ENCODE measurements at regions not wholly inside any gene's neighbourhood (a gene's known extent, or its start where the extent isn't known, plus 50 kb on each side); places are given as distances from the start of the nearest gene placed in this dataset.

DNA sequence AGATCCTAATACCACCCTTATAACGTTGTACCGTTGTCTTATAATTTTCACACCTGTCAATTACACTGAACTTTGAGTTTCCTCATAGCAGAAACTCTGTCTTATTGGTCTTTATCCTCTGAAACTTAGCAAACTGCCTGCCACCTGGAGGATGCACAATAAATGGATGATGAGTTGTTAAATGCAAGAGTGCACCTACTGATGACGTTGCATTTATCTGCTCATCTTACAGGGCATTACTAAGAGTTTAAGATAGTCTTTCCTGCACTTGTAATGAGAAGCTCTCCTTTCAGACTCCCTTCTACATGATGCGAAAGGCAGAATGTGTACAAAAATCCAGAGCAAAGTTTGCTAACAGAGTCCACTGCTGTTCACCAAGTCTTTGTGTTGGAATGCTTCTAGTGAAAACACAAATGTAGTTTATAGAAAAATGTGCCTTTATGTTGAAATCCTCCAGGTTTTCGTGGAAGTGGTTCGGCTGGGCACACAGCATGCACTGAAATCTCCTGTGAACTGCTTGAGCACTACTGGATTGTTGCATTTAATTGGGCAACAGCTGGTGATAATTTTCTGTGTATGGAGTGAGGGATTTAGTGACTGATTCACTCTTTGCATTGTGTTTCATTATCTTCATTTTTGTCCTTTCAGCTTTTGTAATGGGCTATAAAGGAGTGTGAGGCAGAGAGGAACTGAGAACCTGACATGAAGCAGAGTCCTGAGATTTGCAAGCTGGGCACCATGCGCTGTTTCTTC lies 665.8 kb upstream of the ID2 start:
- DNase-seq (ENCODE audit: low read depth), result no peak

DNA sequence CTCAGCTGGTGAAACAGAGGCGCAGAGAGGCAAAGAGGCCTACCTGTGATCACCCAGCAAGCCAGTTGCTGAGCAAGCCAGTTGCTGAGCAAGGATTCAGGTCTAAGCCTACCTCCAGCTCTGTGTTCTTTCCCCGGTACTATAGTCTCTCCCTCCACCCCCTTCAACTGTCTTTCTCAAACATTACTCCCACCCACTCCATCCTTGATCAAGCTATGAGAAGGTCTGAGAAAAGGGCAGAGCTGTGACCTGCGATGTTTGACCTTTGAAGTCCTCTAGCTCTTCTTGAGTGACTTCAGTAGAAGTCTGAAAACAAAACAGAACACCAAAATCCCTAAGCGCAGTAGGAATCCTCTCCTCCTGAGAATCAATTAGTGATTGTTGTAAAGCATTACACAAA lies 665.2 kb upstream of the ID2 start:
- DNase-seq (ENCODE audit: low read depth), result no peak

DNA sequence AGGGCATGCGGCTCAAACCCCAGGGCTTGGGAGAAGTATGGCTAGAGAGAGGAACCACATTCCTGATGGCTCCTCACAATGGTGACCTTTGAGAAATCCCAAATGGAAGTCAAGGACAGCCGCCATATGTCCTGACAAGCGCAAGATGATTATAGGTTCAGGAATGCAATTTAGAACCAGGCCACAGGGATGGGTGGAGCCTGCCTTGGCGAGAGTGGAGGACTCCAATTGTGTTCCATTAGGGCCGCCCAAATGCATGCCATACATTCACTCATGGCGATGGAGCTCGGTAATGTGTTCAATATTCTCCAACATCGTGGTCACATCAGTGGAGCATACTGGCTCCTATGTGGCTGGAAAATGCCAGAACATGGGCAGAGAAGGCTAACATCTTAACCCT lies 662.9 kb upstream of the ID2 start:
- no peak for DNase-seq (ENCODE audit: low read depth)

- DNase-seq (ENCODE audit: low read depth), result no peak
These were observed 661.9 kb upstream of the ID2 start for GRCh38 chr2:8019934-8020333.

GRCh38 chr2:8021921-8022320 lies 659.9 kb upstream of the ID2 start:
- no peak for DNase-seq (ENCODE audit: low read depth)

GRCh38 chr2:8022908-8023640 lies 658.8 kb upstream of the ID2 start:
- no peak for DNase-seq (ENCODE audit: low read depth)

DNA sequence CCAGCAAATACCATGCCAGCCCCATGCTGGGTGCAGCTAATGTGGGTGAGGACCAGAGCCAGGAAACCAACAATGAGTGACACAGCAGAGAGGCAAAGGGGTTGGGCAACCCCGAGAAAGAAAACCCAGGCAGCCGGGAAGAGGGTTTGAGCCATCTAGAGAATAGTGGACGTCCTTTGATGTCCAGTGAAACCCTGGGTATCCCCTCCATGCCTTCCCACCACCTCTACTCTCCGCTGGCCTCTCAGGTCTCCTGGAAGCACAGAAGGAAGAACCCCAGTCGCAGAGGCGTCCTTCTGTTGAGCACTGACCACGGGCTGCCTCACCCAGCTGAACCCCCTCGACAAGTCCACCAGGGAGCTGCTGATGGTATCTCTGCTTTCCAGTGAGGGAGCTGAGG lies 657.4 kb upstream of the ID2 start:
- DNase-seq (ENCODE audit: low read depth), result no peak

DNA sequence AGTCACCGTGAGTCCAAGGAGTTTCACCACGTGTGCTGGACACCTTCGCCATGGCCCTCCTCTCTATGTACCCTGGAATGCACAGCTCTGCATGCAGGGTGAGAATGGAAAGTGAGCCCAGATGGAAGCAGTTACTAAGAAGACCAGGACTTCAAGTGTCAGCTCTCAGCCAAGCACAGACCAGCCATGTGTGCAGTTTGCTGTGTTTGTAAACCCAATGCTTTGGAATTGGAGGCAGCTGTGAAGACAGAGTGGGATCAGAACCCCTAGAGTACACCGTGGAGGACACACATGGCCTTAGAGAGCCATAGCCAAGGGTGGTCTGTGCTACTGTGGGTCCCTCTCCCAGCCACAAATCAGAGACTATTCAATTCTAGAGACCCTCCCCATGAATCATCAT lies 655.5 kb upstream of the ID2 start:
- no peak for DNase-seq (ENCODE audit: low read depth)

GRCh38 chr2:8027387-8027786 lies 654.5 kb upstream of the ID2 start:
- no peak for DNase-seq (ENCODE audit: low read depth)

DNA sequence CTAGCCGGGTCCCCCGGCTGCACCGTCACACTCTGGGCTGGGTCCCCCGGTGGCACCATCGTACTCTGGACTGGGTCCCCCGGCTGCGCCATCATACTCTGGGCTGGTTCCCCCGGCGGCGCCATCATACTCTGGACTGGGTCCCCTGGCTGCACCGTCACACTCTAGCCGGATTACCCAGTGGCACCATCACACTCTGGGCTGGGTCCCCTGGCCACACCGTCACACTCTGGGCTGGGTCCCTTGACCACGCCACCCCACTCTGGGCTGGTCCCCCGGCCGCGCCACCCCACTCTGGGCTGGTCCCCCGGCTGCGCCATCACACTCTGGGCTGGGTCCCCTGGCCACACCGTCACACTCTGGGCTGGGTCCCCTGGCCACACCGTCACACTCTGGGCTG lies 653.8 kb upstream of the ID2 start:
- no peak for DNase-seq (ENCODE audit: low read depth)

DNA sequence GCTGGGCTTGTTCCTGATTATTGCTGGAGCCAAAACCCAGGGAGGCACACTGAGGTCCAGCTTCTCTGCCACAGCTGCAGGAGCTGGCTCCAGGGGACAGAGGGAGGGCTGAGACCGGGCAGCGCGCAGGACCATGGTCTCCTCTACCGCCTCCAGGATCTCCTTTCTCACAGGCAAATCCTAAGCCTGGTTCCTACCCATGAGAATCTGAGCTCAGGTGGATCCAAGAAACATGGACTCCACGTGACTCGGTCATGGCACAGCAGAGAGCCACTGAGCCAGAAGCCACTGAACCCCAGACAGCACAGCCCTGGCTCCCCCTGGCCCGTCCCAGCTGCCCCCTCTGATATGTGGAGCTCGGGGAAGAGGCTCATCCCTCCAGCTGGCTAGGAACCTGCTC lies 653.4 kb upstream of the ID2 start:
- no peak for DNase-seq (ENCODE audit: low read depth)

DNA sequence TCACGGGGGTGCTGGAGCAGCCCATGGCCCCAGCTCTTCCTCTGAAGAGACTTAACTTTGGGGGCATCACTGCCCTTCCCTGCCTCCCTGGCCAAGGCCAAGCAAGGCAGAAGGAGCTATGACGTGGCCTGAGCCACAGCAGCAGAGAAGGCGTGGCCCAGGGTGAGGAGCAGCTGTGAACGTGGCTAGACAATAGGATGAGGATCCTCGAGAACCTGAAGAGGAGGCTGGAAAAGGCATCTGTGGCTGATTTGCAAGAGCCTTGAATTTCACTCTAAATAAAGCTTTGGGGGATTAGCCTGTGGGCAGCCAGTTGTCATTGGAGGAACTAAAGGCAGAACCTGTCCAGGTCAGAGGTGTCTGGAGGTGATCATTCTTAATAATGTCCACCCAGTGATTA lies 652.9 kb upstream of the ID2 start:
- no peak for DNase-seq (ENCODE audit: low read depth)

DNA sequence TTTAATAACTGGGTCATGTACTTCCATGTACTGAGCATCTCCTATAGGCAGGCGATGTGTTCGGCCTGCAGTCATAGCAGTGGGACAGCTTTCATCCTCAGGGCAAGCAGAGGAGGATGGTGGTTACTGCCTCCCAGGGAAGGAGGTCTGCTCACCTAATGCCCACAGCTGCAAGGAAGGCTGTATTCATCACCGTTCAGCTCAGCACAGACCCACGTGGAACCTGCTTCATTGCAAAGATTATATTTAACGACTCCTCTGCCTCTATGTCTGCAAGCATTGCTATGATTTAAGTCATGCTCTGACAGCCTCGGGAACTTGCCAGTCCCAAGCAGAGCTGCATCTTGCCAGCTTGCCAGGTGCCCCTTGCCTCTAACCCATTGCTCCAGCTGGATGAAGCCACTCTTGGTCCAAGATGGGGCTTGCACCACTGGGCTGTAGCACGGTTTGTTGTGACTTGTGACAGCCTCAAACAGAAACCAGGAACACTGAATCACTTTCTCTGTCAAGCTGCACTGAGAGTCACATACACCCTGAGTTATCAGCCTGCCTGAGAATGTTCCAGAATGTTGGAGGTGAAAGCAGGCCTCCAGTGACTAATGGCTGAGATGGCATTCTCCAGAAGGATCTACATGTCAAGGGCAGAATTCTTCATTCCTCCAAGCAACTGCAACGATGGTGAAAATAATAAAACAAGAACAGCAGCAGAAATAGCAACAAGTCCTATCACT lies 651.1 kb upstream of the ID2 start:
- DNase-seq (ENCODE audit: low read depth), result no peak

DNA sequence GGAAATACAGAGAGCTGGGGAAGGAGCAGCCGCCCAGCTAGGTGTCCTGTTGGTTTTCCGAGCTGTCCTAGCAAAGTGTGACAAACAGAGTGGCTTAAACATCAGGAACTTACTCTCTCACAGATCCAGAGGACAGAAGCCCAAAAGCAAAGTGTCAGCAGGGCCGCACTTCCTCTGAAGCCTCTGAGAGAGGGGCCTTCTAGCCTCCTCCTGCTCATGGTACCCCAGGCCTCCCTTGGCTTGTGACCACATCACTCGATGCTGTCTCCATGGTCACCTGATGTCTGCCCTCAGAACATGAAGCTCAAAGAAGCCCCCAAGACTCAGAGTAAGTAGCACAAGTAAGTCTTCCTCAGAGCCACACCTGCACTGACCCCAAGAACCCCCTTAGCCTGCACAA lies 650.5 kb upstream of the ID2 start:
- DNase-seq (ENCODE audit: low read depth), result no peak

- DNase-seq (ENCODE audit: low read depth), result no peak
These were observed 648.2 kb upstream of the ID2 start for GRCh38 chr2:8033546-8034096.

- no peak for DNase-seq (ENCODE audit: low read depth)
These were observed 645.5 kb upstream of the ID2 start for GRCh38 chr2:8036366-8036765.

- DNase-seq (ENCODE audit: low read depth), result no peak
These were observed 642.1 kb upstream of the ID2 start for GRCh38 chr2:8039732-8040131.

GRCh38 chr2:8043295-8043694 lies 638.6 kb upstream of the ID2 start:
- no peak for DNase-seq (ENCODE audit: low read depth)

DNA sequence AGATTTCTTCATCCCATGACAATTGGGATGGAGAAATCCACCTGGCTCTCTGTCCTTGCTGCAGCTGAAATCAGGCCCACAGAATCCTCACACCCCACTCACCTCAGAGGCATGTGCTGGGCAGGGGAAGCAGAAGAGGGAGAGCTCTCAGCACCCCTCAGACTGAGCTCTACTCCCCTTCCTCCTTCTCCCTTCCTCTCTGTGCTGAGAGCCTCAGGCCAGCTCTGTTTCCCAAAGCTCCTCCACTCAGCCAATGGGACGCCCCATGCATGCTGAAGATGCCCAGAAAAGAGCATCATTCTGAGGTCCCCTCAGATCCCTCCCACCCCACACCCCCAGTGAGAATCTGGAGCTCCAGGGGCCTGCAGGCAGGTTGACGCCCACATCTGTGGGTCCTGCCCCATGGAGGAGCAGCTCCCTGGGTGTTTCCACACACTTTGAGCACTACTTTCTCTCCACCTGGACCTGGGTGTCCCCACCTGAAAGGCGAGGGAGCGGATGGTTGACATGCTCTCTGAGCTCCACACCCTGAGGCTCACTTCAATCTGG lies 637.7 kb upstream of the ID2 start:
- DNase-seq (ENCODE audit: low read depth), result no peak

DNA sequence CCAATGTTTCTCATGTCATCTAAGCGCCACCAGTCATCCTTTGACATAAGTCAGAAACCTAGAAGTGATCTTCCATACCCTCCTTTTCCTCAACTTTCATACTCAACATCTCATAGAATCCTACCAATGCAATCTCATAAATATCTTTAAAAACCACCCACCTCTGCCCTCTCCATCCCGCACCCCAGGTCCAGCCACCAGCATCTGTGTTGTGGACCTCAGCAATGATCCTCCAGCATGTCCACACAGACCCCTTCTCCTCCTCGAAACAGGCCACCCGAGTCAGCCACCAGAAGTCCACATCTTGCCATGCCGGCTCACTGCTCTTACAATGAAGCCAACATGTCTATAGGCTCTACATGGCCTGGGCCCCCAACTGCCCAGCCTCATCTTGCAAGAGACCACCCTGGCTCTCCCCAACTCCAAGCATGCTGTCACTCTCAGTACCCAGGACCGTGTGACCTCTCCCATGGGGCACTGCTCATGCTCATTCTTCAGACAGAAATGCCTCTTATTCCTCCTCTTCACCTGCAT lies 636.7 kb upstream of the ID2 start:
- no peak for DNase-seq (ENCODE audit: low read depth)

GRCh38 chr2:8046849-8047248 lies 635.0 kb upstream of the ID2 start:
- DNase-seq (ENCODE audit: low read depth), result no peak

- no peak for DNase-seq (ENCODE audit: low read depth)
These were observed 632.7 kb upstream of the ID2 start for GRCh38 chr2:8049176-8049575.

Data from stromal cell of bone marrow (primary cell).